ENCODE measurements at regions not wholly inside any gene's neighbourhood (a gene's known extent, or its start where the extent isn't known, plus 50 kb on each side); places are given as distances from the start of the nearest gene placed in this dataset.

GRCh38 chr21:27475363-27475955 lies 508.6 kb upstream of the ADAMTS5 start:
- Histone ChIP-seq H3K36me3 (no peaks in the 10 kb centered on the region), H3K4me3 (no peak overlapping the region), H3K27ac (no peak overlapping the region), H3K27me3 (no peaks in the 10 kb centered on the region), H3K4me1 (peaks cover 0 to 4% (median 0%) of the 10 kb centered on the region in 3 donors), H3K9me3 (no peaks in the 10 kb centered on the region)
- peak; percentile 10 for ATAC-seq
- TF ChIP-seq, protein P1, sequence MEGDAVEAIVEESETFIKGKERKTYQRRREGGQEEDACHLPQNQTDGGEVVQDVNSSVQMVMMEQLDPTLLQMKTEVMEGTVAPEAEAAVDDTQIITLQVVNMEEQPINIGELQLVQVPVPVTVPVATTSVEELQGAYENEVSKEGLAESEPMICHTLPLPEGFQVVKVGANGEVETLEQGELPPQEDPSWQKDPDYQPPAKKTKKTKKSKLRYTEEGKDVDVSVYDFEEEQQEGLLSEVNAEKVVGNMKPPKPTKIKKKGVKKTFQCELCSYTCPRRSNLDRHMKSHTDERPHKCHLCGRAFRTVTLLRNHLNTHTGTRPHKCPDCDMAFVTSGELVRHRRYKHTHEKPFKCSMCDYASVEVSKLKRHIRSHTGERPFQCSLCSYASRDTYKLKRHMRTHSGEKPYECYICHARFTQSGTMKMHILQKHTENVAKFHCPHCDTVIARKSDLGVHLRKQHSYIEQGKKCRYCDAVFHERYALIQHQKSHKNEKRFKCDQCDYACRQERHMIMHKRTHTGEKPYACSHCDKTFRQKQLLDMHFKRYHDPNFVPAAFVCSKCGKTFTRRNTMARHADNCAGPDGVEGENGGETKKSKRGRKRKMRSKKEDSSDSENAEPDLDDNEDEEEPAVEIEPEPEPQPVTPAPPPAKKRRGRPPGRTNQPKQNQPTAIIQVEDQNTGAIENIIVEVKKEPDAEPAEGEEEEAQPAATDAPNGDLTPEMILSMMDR (IDR thresholded peaks at IDR 0.05), result no peak
- no peak for TF ChIP-seq POLR2AphosphoS5 (IDR thresholded peaks at IDR 0.05)
- no peak for TF ChIP-seq EP300 (IDR thresholded peaks at IDR 0.05)
- TF ChIP-seq POLR2A (IDR thresholded peaks at IDR 0.05), result no peak
- 82 to 93% methylated on average over 2 to 7 of the region's 7 CpGs for WGBS, 2 donors (ENCODE audit: low coverage in 1 of 2)

DNA sequence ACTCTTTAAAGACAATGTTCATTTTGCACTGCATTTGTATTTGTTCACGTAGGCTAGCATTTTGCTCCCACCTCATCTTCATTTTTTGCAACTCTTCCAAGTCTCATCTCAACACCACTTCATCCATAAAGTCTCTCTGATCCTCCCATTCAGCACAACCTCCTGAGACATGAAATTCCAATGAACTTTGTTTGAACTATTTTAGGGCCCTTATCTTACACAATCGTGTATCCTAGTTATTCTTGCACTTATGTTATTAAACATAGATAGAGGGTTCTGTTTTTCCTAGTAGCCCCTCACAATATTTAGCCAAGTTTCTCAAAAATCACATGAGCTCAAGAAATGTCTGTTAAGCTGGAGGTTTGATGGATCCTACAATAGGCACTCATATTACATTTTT lies 500.5 kb upstream of the ADAMTS5 start:
- Histone ChIP-seq H3K27me3 (no peaks in the 10 kb centered on the region), H3K36me3 (no peaks in the 10 kb centered on the region), H3K4me3 (no peak overlapping the region), H3K4me1 (no peaks in the 10 kb centered on the region), H3K9me3 (no peaks in the 10 kb centered on the region), H3K27ac (no peak overlapping the region)
- 38 to 39% methylated on average over 2 of the region's 2 CpGs for WGBS, 2 donors (ENCODE audit: low coverage in 1 of 2)
- TF ChIP-seq, protein P1 (IDR thresholded peaks at IDR 0.05), result no peak
- TF ChIP-seq POLR2A (IDR thresholded peaks at IDR 0.05) (no peak), POLR2AphosphoS5 (IDR thresholded peaks at IDR 0.05) (no peak), EP300 (IDR thresholded peaks at IDR 0.05) (no peak)
- ATAC-seq, result no peak

GRCh38 chr21:27466140-27466539 lies 499.3 kb upstream of the ADAMTS5 start:
- H3K9me3 ChIP-seq, result no peaks in the 10 kb centered on the region
- no peak for ATAC-seq
- no peaks in the 10 kb centered on the region for H3K4me1 ChIP-seq
- no peaks in the 10 kb centered on the region for H3K36me3 ChIP-seq
- H3K27me3 ChIP-seq, result no peaks in the 10 kb centered on the region
- WGBS, 2 donors (ENCODE audit: low coverage in 1 of 2), result 81 to 82% methylated on average over 3 of the region's 3 CpGs
- no peak for TF ChIP-seq EP300 (IDR thresholded peaks at IDR 0.05)
- no peak for TF ChIP-seq POLR2A (IDR thresholded peaks at IDR 0.05)
- TF ChIP-seq POLR2AphosphoS5 (IDR thresholded peaks at IDR 0.05), result no peak
- TF ChIP-seq, protein P1 (IDR thresholded peaks at IDR 0.05), result no peak
- no peak overlapping the region for H3K4me3 ChIP-seq
- H3K27ac ChIP-seq, result no peak overlapping the region

- Histone ChIP-seq H3K4me3 (no peak overlapping the region), H3K27me3 (no peaks in the 10 kb centered on the region), H3K4me1 (no peaks in the 10 kb centered on the region), H3K36me3 (no peaks in the 10 kb centered on the region), H3K9me3 (no peaks in the 10 kb centered on the region), H3K27ac (no peak overlapping the region)
- no peak for TF ChIP-seq POLR2AphosphoS5 (IDR thresholded peaks at IDR 0.05)
- TF ChIP-seq, protein P1 (IDR thresholded peaks at IDR 0.05), result no peak
- TF ChIP-seq POLR2A (IDR thresholded peaks at IDR 0.05), result no peak
- no peak for TF ChIP-seq EP300 (IDR thresholded peaks at IDR 0.05)
- WGBS, 2 donors (ENCODE audit: low coverage in 1 of 2), result 82 to 86% methylated on average over 1 of the region's 1 CpG
- no peak for ATAC-seq
Measured at GRCh38 chr21:27464648-27465047, 497.8 kb upstream of the ADAMTS5 start.

GRCh38 chr21:27462726-27463125 lies 495.8 kb upstream of the ADAMTS5 start:
- ATAC-seq, result no peak
- TF ChIP-seq POLR2A (IDR thresholded peaks at IDR 0.05), result no peak
- 63 to 81% methylated on average over 2 of the region's 2 CpGs for WGBS, 2 donors (ENCODE audit: low coverage in 1 of 2)
- Histone ChIP-seq H3K9me3 (no peaks in the 10 kb centered on the region), H3K36me3 (no peaks in the 10 kb centered on the region), H3K27me3 (no peaks in the 10 kb centered on the region), H3K27ac (no peak overlapping the region), H3K4me3 (no peak overlapping the region), H3K4me1 (no peaks in the 10 kb centered on the region)
